Skin epidermis (tissue), 12 donors: ENCODE measurements at regions not wholly inside any gene's neighbourhood (a gene's known extent, or its start where the extent isn't known, plus 50 kb on each side); places are given as distances from the start of the nearest gene placed in this dataset.
"Not testable (repeated sequence)": the region's sequence is repeated elsewhere in the genome, so short reads cannot be mapped to it uniquely, and the experiment has no call there.

Experiments used
- H3K27ac ChIP-seq, 21 experiments: fragments of 200-600 bp; sonication (generic) in 11 of 21; one replicate each; pipeline ENCODE4 v1.5.0; 2020; ENCODE audit warnings: mild to moderate bottlenecking in 3 of 21, inconsistent platforms in 2 of 21, moderate library complexity in 2 of 21
- H3K4me3 ChIP-seq, 7 experiments: fragments of 200-600 bp; sonication (generic) in 2 of 7; one replicate each; pipeline ENCODE4 v1.5.0; 2020; ENCODE audit warnings: inconsistent platforms in 2 of 7, mild to moderate bottlenecking in 2 of 7, moderate library complexity in 1 of 7

DNA sequence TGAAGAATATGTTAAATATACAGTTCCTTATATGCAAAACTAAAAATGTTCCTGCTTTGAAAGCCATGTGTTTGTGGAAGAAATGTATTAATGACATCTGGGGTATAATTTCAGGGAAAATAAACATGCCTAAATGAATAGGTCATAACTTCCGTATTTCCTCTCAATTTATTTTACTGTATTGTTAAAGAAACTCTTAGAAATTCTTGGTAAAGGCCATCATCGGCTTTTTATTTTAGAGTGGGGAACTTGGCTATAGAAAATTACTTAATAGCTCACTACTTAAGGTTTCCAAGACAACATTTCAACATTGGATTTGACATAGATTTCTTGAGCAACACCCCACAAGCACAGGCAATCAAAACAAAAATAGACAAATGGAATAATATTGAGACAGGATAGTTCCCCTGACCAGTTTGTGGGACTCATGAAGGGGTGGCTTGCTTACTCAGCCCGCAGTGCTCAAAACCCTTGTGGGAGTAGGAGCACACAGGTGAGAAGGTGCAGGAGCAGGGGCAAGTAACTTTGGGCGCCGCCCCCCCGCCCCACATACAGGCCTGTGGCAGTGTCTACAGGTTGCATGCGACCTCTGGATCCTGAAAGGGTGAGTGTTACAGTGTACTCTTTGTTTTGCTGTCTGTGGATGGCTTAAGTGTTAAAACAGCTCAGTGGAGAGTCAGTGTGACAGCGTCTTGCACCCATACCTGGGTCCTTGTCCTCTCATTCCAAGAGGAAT lies 891.4 kb upstream of the C9orf72 start:
- Histone ChIP-seq H3K27ac (no peak overlapping the region), H3K4me3 (no peak overlapping the region)

GRCh38 chr9:28471261-28471660 lies 898.0 kb upstream of the C9orf72 start:
- H3K4me3 ChIP-seq = no peak overlapping the region
- H3K27ac ChIP-seq = no peak overlapping the region

GRCh38 chr9:28487561-28487960 lies 914.3 kb upstream of the C9orf72 start:
- Histone ChIP-seq H3K4me3 (no peak overlapping the region), H3K27ac (no peak overlapping the region)

DNA sequence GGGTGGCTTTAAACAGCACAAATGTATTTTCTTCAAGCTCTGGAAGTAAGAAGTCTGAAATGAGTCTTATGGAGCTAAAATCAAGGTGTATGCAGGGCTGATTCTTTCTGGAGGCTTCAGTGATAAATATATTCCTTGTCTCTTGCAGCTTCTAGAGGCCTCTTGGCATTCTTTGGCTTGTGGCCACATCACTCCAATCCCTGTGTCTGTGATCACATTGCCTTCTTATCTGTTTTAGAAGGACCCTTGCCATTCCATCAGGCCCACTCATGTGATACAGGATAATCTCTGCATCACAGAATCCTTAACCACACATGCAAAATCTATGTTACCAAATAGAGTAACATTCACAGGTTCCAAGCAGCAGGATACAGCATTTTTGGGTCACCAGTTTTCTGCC lies 917.8 kb upstream of the C9orf72 start:
- Histone ChIP-seq H3K4me3 (no peak overlapping the region), H3K27ac (no peak overlapping the region)

- not testable (repeated sequence) for H3K4me3 ChIP-seq, H3K27ac ChIP-seq
These were observed 924.9 kb upstream of the C9orf72 start for GRCh38 chr9:28498168-28498567.

DNA sequence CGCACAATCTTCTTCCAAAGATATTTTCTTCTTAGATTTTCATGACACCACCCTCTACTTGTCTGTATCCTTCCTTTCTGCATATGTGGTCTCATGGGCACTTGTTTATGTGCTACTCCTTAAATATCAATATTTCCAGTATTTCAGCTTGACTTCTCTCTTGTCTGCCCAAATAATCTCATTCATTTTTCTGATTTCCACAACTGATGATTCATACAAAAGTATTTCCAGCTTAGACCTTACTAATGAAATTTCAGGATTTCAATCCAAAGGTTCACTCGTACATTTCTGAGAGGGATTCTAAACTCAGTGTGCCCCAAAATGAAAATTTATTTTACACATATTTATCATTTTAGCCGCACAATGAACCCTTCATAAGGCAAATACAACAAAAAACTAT lies 928.9 kb upstream of the C9orf72 start:
- no peak overlapping the region for H3K27ac ChIP-seq
- no peak overlapping the region for H3K4me3 ChIP-seq

DNA sequence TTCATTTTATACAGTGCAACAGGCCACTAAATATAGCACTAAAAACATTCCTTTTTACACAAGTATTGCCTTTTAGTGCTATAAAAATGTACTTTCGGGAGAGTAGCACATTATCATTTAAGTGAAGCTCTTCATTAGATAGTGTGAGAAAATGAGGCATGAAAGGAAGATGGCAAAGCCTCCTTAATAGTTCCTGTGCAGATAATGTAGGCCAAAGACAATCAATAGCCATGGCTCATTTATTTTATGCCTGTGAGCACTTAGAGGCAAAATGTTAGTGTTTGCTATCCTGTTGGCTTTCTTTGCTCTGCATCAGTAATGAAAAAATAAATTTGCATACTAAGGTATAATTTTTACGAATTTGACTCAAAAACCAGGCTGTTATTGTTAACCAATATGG lies 929.5 kb upstream of the C9orf72 start:
- no peak overlapping the region for H3K4me3 ChIP-seq
- no peak overlapping the region for H3K27ac ChIP-seq

DNA sequence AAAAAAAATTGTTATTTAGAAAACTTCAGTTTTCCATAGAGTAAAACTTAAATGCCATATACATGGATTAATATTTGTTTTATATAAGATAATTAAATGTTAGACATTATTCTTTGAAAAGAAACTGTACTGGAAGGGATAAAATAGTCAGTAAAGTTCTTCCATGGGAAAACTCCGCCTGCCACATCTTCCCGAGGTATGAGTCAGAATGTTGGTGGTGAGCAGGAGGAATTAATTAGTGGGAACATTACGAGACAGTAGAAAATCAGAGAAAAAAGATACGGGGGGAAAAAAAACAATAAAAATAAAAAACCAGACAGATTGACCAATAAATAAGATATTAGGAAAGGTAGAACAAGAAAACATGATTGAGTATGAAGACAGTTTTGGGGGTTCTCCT lies 930.3 kb upstream of the C9orf72 start:
- Histone ChIP-seq H3K4me3 (no peak overlapping the region), H3K27ac (no peak overlapping the region)

GRCh38 chr9:28518439-28518838 lies 945.2 kb upstream of the C9orf72 start:
- no peak overlapping the region for H3K4me3 ChIP-seq
- no peak overlapping the region for H3K27ac ChIP-seq

DNA sequence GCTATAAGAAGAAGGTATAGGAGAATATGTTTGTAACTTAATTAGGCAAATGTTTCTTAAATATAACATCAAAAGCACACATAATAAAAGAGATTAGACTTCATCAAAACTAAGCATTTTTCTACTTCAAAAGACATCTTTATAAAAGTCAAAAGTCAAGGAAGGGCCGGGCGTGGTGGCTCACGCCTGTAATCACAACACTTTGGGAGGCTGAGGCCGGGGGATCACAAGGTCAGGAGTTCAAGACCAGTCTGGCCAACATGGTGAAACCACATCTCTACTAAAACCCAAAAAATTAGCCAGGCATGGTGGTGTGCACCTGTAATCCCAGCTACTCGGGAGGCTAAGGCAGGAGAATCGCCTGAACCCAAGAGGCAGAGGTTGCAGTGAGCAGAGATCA lies 951.0 kb upstream of the C9orf72 start:
- H3K4me3 ChIP-seq, H3K27ac ChIP-seq: not testable (repeated sequence)

DNA sequence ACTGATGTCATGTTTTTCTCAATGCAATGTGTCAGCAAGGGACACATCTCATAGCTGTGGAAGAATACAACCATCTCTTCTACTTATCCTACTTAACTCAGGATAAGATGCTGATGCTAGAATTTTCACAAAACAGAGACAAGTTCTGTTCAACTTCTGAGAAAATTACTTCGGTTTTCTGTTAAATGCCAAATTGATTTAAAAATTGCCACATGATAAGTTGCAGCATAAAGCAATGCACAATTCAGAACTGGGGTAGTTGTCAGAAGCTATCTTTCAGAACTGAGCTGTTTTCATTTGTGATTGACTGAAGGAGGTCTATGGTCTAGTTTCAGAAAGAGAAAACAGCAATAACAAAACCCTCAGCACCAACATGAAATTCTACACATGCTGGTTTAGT lies 954.8 kb upstream of the C9orf72 start:
- Histone ChIP-seq H3K4me3 (no peak overlapping the region), H3K27ac (no peak overlapping the region)

DNA sequence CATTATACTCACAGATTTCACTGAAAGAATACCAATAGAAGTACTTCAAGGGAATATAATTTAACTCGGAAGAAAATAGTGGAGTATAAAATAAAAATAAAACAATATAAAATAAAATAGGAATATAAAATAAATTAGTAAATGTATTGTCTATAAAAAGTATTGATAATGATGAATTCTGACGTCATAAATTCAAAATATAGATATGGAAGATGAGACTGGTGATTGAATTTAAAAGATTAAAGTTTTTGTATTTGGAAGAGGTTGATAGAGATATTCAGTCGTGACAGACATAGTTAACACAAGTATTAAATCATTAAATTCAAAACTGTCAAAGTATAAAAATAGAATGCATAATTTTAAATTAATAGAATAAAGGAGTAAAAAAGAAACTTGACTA lies 964.9 kb upstream of the C9orf72 start:
- Histone ChIP-seq H3K4me3 (no peak overlapping the region), H3K27ac (no peak overlapping the region)

GRCh38 chr9:28539434-28540070 lies 966.3 kb upstream of the C9orf72 start:
- no peak overlapping the region for H3K27ac ChIP-seq
- no peak overlapping the region for H3K4me3 ChIP-seq

GRCh38 chr9:28542928-28543327 lies 969.6 kb upstream of the C9orf72 start:
- H3K4me3 ChIP-seq = no peak overlapping the region
- H3K27ac ChIP-seq = no peak overlapping the region

DNA sequence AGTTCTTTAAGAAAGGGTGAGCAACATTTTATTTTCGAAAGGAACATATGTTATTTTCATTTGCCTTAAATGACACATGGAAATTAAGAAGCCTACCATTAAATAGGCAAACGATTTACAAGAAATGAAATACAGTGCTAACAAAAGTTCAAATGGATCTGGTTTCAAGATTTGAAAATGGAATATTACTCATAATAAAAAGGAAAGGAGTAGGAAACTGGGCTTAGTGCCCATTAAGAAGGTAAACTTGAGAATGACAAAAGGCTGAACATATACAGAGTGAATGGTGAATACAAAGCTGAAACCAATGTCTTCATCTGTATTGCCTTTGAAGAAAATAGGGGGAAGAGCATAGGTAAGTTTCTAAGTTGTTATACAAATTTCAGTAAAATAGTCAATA lies 974.2 kb upstream of the C9orf72 start:
- no peak overlapping the region for H3K27ac ChIP-seq
- no peak overlapping the region for H3K4me3 ChIP-seq

GRCh38 chr9:28563291-28563934 lies 990.1 kb upstream of the C9orf72 start:
- Histone ChIP-seq H3K4me3 (no peak overlapping the region), H3K27ac (no peak overlapping the region)

DNA sequence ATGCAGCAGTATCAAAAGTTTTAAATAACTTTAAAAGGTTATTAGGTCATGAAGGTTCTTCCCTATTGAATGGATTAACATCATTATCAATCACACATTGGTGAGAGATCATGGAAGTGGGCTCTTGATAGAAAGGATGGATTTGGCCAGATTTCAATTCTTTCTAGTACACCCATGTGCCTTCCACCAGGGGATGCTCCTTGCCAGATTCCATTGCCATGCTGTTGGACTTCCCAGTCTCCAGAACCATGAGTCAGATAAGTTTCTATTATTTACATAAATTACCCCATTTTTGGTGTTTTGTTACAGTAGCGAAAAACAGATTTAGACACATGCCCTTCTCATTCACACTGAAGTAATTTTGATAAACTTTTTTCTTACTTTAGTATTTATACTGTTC lies 1010.6 kb upstream of the C9orf72 start:
- H3K27ac ChIP-seq = no peak overlapping the region
- H3K4me3 ChIP-seq = no peak overlapping the region

GRCh38 chr9:28584542-28584941 lies 1011.3 kb upstream of the C9orf72 start:
- Histone ChIP-seq H3K4me3 (no peak overlapping the region), H3K27ac (no peak overlapping the region)

GRCh38 chr9:28587052-28587451 lies 1013.8 kb upstream of the C9orf72 start:
- Histone ChIP-seq H3K27ac (no peak overlapping the region), H3K4me3 (no peak overlapping the region)

DNA sequence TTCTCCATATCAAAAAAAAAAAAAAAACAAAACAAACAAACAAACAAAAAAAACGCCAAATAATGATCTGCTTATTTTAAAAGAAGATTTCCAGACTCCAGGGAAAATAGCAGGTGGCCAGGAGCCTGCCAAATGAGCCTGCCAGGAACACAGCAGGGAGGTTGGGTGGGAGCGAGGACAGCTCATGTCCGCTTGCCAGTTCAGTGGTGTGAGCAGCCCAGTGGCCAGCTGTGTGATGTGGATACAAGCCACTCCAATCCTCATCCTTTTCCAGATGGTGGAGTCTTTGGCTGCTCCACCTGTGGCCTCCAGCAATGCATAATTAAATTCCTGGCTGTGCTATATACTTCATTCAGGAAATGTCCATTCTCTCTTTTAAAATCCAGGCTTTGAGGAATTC lies 1025.1 kb upstream of the C9orf72 start:
- Histone ChIP-seq H3K27ac (no peak overlapping the region), H3K4me3 (no peak overlapping the region)

DNA sequence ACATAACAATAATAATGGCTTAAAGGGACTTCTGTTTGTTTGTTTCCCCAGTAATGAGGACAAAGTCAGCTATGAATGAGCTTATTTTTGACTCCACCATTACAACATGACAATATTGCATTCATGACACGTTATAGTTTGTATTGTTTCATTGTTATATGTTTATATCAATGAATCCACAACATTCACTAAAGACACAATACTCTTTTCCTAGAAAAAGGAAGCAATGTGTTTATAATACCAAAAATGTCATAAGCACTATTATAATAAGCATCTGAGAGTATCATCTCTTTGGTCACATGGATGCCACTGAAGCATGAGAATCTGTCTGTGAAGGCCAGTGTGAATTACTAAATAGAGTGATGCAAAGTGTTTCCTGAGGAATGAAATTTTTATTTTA lies 1026.9 kb upstream of the C9orf72 start:
- Histone ChIP-seq H3K4me3 (no peak overlapping the region), H3K27ac (no peak overlapping the region)
